GM20000 (cell line): ENCODE measurements at regions not wholly inside any gene's neighbourhood (a gene's known extent, or its start where the extent isn't known, plus 50 kb on each side); places are given as distances from the start of the nearest gene placed in this dataset.
"Not testable (repeated sequence)": the region's sequence is repeated elsewhere in the genome, so short reads cannot be mapped to it uniquely, and the experiment has no call there.

Experiments used
- DNase-seq: peaks from one replicate; pipeline ENCODE4 v3.0.0; 2012; ENCODE audit warnings: low spot score
- CTCF ChIP-seq: IDR thresholded peaks from 2 replicates; pipeline ENCODE4 v1.5.1; 2012; ENCODE audit warnings: mild to moderate bottlenecking, control low read depth; ENCODE audit errors: extremely low read depth, missing control alignments

DNA sequence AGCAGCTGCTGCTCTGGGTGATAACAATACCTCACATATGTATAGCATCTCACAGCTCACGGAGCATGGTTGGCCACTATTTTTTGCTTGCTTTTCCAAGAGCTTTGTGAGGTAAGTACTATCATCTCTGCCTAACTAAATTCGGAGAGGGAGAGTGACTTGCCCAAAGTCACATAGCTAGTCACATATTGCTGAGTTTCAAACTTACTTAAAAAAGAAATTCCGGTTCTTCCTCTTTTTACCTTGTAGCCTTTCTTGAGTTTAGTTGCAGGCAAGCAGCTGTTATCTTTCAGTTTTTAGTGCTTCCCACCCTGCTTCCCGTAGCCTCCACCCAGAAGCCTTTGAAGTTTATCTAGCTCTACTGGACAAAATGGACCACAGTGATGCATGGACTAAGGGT lies 309.2 kb downstream of the PDCD6IP start:
- DNase-seq: no peak

DNA sequence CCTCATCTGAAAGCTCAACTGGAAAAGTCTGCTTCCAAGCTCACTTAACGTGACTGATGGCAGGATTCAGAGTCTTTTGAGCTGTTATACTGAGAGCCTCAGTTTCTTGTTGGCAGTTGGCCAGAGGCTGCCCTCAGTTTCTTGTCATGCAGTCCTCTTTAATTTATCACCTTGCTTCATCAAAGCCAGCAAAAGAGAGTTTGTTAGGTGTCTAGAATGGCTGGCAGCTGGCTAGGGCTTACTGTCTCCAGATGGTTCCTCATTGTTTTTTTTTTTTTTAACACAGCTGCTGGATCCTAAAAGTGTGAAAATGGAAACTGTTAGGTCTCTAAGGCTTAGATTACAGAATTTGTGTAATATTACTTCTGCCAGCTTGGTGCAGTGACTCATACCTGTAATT lies 310.6 kb downstream of the PDCD6IP start:
- no peak for TF ChIP-seq CTCF
- no peak for DNase-seq

More for the DNA sequence above, 309.2 kb downstream of the PDCD6IP start:
- TF ChIP-seq CTCF: no peak

DNA sequence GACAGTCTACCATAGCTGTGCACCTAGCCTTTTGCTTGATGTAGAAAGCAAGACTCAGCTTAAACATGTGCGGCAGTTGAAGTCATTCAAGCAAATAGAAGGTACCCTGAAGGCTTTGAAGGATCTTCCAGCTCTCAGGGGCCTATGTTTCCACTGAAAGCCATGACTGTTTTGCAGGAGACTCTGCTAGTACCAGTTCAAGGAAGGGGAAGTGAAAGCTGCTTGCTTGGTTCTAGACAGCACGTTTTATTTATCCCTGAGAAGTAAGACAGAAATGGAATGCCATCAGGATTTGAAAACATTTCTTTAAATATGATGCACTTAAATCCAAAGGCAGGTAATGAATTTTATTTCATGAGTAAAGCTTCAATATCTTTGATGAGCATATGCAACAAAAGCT lies 311.4 kb downstream of the PDCD6IP start:
- no peak for TF ChIP-seq CTCF
- no peak for DNase-seq

- DNase-seq: no peak
- no peak for TF ChIP-seq CTCF
These were observed 312.9 kb downstream of the PDCD6IP start for GRCh38 chr3:34111361-34111760.

DNA sequence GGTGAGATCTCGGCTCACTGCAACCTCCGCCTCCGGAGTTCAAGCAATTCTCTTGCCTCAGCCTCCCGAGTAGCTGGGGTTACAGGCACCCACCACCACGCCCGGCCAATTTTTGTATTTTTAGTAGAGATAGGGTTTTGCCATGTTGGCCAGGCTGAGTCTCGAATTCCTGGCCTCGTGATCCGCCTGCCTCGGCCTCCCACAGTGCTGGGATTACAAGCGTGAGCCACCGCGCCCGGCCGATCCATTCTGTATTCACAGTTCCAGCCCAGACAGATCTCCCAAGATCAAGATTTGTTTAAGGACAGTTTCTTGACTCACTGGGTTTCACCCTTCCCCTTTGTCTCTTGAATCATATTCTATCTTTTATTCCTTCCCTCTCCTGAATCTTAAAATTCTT lies 313.8 kb downstream of the PDCD6IP start:
- DNase-seq: not testable (repeated sequence)

DNA sequence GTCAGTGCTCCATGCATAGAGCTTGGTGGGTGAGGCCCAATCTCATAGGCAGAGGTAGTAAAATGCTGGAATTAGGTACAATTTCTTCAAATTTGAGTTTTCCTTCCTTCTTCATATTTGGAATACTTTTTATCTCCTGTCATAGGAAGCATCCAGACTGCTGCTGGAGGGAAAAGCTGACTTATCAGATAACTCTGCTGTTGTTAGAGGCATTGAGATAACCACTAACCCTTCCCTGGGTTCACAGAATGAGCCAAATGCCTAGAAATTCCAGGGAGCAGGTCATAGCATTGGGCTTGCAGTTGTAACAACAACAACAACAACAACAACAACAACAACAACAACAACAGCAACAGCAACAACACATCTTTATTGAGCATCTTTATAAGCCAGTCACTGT lies 332.7 kb downstream of the PDCD6IP start:
- DNase-seq: no peak
- TF ChIP-seq CTCF: no peak

DNA sequence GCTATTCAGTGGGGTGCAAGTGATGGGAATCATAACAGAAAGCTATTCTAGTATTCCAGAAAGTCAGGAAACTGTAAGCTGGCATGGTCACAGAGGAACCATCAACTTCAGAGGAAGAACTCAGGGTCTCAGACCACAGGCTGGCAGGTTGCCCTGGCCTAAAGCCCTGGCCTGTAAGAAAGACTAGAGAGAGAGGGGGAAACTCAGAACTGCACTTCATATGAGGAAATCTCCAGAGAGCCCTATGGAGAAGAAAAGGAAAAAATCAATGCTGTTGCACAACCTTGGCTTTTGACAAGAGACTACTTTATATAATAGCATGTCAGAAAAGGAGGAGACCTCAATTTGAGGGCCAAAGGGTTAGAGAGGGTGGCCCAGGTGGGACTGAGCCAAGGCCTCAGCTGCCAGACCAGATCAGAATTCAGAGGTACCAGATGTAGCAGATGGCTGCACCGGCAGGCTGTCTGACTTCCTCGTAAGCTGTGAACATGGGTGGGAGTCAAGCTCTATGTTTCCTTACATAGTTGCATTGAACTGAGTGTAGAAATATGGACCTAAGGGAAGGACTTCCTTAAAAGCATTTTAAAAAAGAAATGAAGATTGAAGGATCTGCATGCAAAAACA lies 333.8 kb downstream of the PDCD6IP start:
- TF ChIP-seq CTCF: no peak
- DNase-seq: no peak

GRCh38 chr3:34139566-34139965 lies 341.1 kb downstream of the PDCD6IP start:
- TF ChIP-seq CTCF: no peak
- DNase-seq: no peak
